ENCODE measurements at regions not wholly inside any gene's neighbourhood (a gene's known extent, or its start where the extent isn't known, plus 50 kb on each side); places are given as distances from the start of the nearest gene placed in this dataset.

GRCh38 chrX:54695816-54696487 lies 102.1 kb downstream of the ITIH6 start:
- Histone ChIP-seq H3K4me3 (replicated peaks; ENCODE audit: insufficient read depth, low read length) (no peak overlapping the region), H3K27me3 (ENCODE audit: insufficient read depth, poor library complexity, severe bottlenecking) (no peaks in the 10 kb centered on the region), H3K27ac (replicated peaks) (no peak overlapping the region)
- TF ChIP-seq REST (IDR thresholded peaks at IDR 0.05; ENCODE audit: insufficient replicate concordance, low read depth) (no peak), SPI1 (IDR thresholded peaks at IDR 0.05; ENCODE audit: borderline replicate concordance, low read depth) (peak; percentile 66)
- DNase-seq (ENCODE audit: low read depth in 1 of 2, low spot score in 1 of 2) = no peak

Data from HL-60 (cell line).